HEK293 (cell line): ENCODE measurements at regions not wholly inside any gene's neighbourhood (a gene's known extent, or its start where the extent isn't known, plus 50 kb on each side); places are given as distances from the start of the nearest gene placed in this dataset.

Experiments
- CTCF ChIA-PET: fragments of 350-600 bp; formaldehyde crosslinking; extraction: SDS; loops from one replicate; lab custom pipeline; 2021; ENCODE audit warnings: antibody characterized with exemption; lab: Yijun Ruan, JAX
- POLR2A ChIA-PET: fragments of 300-600 bp; formaldehyde crosslinking; extraction: SDS; loops from one replicate; lab custom pipeline; 2020; ENCODE audit warnings: antibody characterized with exemption, inconsistent platforms; lab: Yijun Ruan, JAX
- H3K27ac ChIP-seq: fragments of 200-500 bp; sonication (Bioruptor generic); 2 replicates; pipeline ENCODE4 v1.5.1; 2014; ENCODE audit warnings: low read depth, low read length, control low read depth, inconsistent platforms; ENCODE audit errors: extremely low read depth
- H3K36me3 ChIP-seq, 2 experiments: fragments of 200-500 bp in 1 of 2; sonication (Bioruptor generic) in 1 of 2; 1 replicate in 1 of 2; 2 replicates in 1 of 2; pipeline ENCODE4 v1.5.1; 2014 to 2017; ENCODE audit warnings: inconsistent platforms in 2 of 2, low read length in 2 of 2; ENCODE audit not compliant: control insufficient read depth in 2 of 2, insufficient read depth in 1 of 2
- H3K4me1 ChIP-seq: fragments of 200-500 bp; sonication (Bioruptor generic); 2 replicates; pipeline ENCODE4 v1.5.1; 2014; ENCODE audit warnings: mild to moderate bottlenecking, low read length, inconsistent platforms; ENCODE audit not compliant: control insufficient read depth, insufficient read depth
- H3K4me3 ChIP-seq: 2 replicates; pipeline ENCODE4 v1.5.1; 2011; ENCODE audit warnings: low read depth, mild to moderate bottlenecking, control low read depth, low read length, moderate library complexity
- H3K9me3 ChIP-seq: fragments of 200-500 bp; sonication (Bioruptor generic); 2 replicates; pipeline ENCODE4 v1.5.1; 2014; ENCODE audit warnings: low read depth, low read length, inconsistent platforms; ENCODE audit not compliant: control insufficient read depth, insufficient read depth
- ZNF239 ChIP-seq: fragments of 450-650 bp; formaldehyde crosslinking; IDR thresholded peaks from 2 replicates; pipeline ENCODE4 v1.5.1; 2016; ENCODE audit warnings: missing biosample characterization, missing genetic modification characterization
- ZNF354C ChIP-seq: fragments of 450-650 bp; formaldehyde crosslinking; IDR thresholded peaks from 2 replicates; pipeline ENCODE4 v1.5.1; 2016; ENCODE audit warnings: missing biosample characterization, missing genetic modification characterization, low read depth, borderline replicate concordance
- ZNF391 ChIP-seq: fragments of 450-650 bp; formaldehyde crosslinking; IDR thresholded peaks from 2 replicates; pipeline ENCODE4 v1.5.1; 2016; ENCODE audit warnings: low read depth, missing biosample characterization, missing genetic modification characterization, borderline replicate concordance
- ZNF521 ChIP-seq: fragments of 450-650 bp; formaldehyde crosslinking; IDR thresholded peaks from 2 replicates; pipeline ENCODE4 v1.5.1; 2017; ENCODE audit warnings: missing biosample characterization, mild to moderate bottlenecking, missing genetic modification characterization
- ZNF549 ChIP-seq: fragments of 450-650 bp; IDR thresholded peaks from 2 replicates; pipeline ENCODE4 v1.5.1; 2018; ENCODE audit warnings: missing biosample characterization, missing genetic modification characterization, mild to moderate bottlenecking, inconsistent platforms, moderate library complexity
- ZNF791 ChIP-seq: fragments of 450-650 bp; formaldehyde crosslinking; IDR thresholded peaks from 2 replicates; pipeline ENCODE4 v1.5.1; 2016; ENCODE audit warnings: missing biosample characterization, missing genetic modification characterization
- TF ChIP-seq, protein P1 (sequence below): fragments of 450-650 bp; formaldehyde crosslinking; IDR thresholded peaks from 2 replicates; pipeline ENCODE4 v1.5.1; 2016; ENCODE audit warnings: missing biosample characterization, missing genetic modification characterization
- TF ChIP-seq, protein P2 (sequence below): fragments of 450-650 bp; formaldehyde crosslinking; IDR thresholded peaks from 2 replicates; pipeline ENCODE4 v1.5.1; 2016; ENCODE audit warnings: missing biosample characterization, missing genetic modification characterization
- TF ChIP-seq, protein P3 (sequence below): fragments of 450-650 bp; formaldehyde crosslinking; IDR thresholded peaks from 2 replicates; pipeline ENCODE4 v1.5.1; 2016; ENCODE audit warnings: missing biosample characterization, missing genetic modification characterization

GRCh38 chr6:4185846-4186245 is 50.5 kb upstream of the ECI2 start (continued):
- TF ChIP-seq ZNF239 (no peak), ZNF391 (no peak), ZNF791 (tag by site-specific recombination) (no peak)

GRCh38 chr6:4185419-4185818 is 50.0 kb upstream of the ECI2 start:
- no peaks in the 10 kb centered on the region for H3K36me3 ChIP-seq
- no peaks in the 10 kb centered on the region; the same call in 1 of the 2 replicates for H3K9me3 ChIP-seq
- CTCF ChIA-PET, result interaction anchor here (0.7 to 0.9 kb wide), 2 partner anchors 12 to 217 kb away, joined by 3 read pairs; no protein-coding TSS in a partner anchor
- H3K27ac ChIP-seq, result no peak overlapping the region
- no peaks in the 10 kb centered on the region for H3K4me1 ChIP-seq
- TF ChIP-seq, protein P1, sequence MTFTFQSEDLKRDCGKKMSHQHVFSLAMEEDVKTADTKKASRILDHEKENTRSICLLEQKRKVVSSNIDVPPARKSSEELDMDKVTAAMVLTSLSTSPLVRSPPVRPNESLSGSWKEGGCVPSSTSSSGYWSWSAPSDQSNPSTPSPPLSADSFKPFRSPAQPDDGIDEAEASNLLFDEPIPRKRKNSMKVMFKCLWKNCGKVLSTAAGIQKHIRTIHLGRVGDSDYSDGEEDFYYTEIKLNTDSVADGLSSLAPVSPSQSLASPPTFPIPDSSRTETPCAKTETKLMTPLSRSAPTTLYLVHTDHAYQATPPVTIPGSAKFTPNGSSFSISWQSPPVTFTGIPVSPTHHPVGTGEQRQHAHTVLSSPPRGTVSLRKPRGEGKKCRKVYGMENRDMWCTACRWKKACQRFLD, result no peak
- no peak for TF ChIP-seq ZNF549 (tag by site-specific recombination)
- TF ChIP-seq, protein P2, sequence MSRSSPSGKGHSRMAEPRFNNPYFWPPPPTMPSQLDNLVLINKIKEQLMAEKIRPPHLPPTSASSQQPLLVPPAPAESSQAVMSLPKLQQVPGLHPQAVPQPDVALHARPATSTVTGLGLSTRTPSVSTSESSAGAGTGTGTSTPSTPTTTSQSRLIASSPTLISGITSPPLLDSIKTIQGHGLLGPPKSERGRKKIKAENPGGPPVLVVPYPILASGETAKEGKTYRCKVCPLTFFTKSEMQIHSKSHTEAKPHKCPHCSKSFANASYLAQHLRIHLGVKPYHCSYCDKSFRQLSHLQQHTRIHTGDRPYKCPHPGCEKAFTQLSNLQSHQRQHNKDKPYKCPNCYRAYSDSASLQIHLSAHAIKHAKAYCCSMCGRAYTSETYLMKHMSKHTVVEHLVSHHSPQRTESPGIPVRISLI (tag by site-specific recombination), result no peak
- no peak for TF ChIP-seq ZNF354C (tag by site-specific recombination)
- no peak for TF ChIP-seq ZNF521 (tag by site-specific recombination)
- TF ChIP-seq, protein P3, sequence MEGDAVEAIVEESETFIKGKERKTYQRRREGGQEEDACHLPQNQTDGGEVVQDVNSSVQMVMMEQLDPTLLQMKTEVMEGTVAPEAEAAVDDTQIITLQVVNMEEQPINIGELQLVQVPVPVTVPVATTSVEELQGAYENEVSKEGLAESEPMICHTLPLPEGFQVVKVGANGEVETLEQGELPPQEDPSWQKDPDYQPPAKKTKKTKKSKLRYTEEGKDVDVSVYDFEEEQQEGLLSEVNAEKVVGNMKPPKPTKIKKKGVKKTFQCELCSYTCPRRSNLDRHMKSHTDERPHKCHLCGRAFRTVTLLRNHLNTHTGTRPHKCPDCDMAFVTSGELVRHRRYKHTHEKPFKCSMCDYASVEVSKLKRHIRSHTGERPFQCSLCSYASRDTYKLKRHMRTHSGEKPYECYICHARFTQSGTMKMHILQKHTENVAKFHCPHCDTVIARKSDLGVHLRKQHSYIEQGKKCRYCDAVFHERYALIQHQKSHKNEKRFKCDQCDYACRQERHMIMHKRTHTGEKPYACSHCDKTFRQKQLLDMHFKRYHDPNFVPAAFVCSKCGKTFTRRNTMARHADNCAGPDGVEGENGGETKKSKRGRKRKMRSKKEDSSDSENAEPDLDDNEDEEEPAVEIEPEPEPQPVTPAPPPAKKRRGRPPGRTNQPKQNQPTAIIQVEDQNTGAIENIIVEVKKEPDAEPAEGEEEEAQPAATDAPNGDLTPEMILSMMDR (tag by site-specific recombination), result no peak
- no peak for TF ChIP-seq ZNF791 (tag by site-specific recombination)
- TF ChIP-seq, all 188 proteins: peak for 0
- no peak overlapping the region for H3K4me3 ChIP-seq
- POLR2A ChIA-PET, result no interaction called here
